ENCODE measurements at regions not wholly inside any gene's neighbourhood (a gene's known extent, or its start where the extent isn't known, plus 50 kb on each side); places are given as distances from the start of the nearest gene placed in this dataset.
"Not testable (repeated sequence)": the region's sequence is repeated elsewhere in the genome, so short reads cannot be mapped to it uniquely, and the experiment has no call there.

- DNase-seq (ENCODE audit: low spot score) = not testable (repeated sequence)
Measured at GRCh38 chr9:129545876-129546275, 75.0 kb downstream of the C9orf50 start.

GRCh38 chr9:129544761-129545160 is 76.1 kb downstream of the C9orf50 start:
- DNase-seq (ENCODE audit: low spot score) = no peak

GRCh38 chr9:129542741-129543140 is 78.2 kb downstream of the C9orf50 start:
- no peak for DNase-seq (ENCODE audit: low spot score)

- DNase-seq (ENCODE audit: low spot score) = no peak
Measured at GRCh38 chr9:129541270-129541669, 79.6 kb downstream of the C9orf50 start.

- no peak for DNase-seq (ENCODE audit: low spot score)
Measured at GRCh38 chr9:129539446-129539845, 81.5 kb downstream of the C9orf50 start.

GRCh38 chr9:129531860-129532402 is 89.0 kb downstream of the C9orf50 start:
- DNase-seq (ENCODE audit: low spot score) = not testable (repeated sequence)

- not testable (repeated sequence) for DNase-seq (ENCODE audit: low spot score)
Measured at GRCh38 chr9:129527955-129528354, 92.9 kb downstream of the C9orf50 start.

GRCh38 chr9:129525656-129526196 is 95.2 kb downstream of the C9orf50 start:
- no peak for DNase-seq (ENCODE audit: low spot score)

GRCh38 chr9:129524582-129525270 is 96.2 kb downstream of the C9orf50 start:
- DNase-seq (ENCODE audit: low spot score) = no peak

- no peak for DNase-seq (ENCODE audit: low spot score)
Measured at GRCh38 chr9:129523943-129524581, 96.8 kb downstream of the C9orf50 start.

- DNase-seq (ENCODE audit: low spot score) = no peak
Measured at GRCh38 chr9:129522351-129522750, 98.5 kb downstream of the C9orf50 start.

GRCh38 chr9:129520082-129520481 is 100.8 kb downstream of the C9orf50 start:
- DNase-seq (ENCODE audit: low spot score) = no peak

- no peak for DNase-seq (ENCODE audit: low spot score)
Measured at GRCh38 chr9:129518074-129518473, 102.8 kb downstream of the C9orf50 start.

GRCh38 chr9:129517006-129517405 is 103.9 kb downstream of the C9orf50 start:
- DNase-seq (ENCODE audit: low spot score) = no peak

GRCh38 chr9:129514891-129515290 is 106.0 kb downstream of the C9orf50 start:
- no peak for DNase-seq (ENCODE audit: low spot score)

GRCh38 chr9:129514497-129514867 is 106.4 kb downstream of the C9orf50 start:
- no peak for DNase-seq (ENCODE audit: low spot score)

GRCh38 chr9:129513856-129514496 is 106.9 kb downstream of the C9orf50 start:
- no peak for DNase-seq (ENCODE audit: low spot score)

- DNase-seq (ENCODE audit: low spot score) = no peak
Measured at GRCh38 chr9:129513282-129513681, 107.6 kb downstream of the C9orf50 start.

GRCh38 chr9:129511285-129511900 is 109.5 kb downstream of the C9orf50 start:
- no peak for DNase-seq (ENCODE audit: low spot score)

- DNase-seq (ENCODE audit: low spot score) = no peak
Measured at GRCh38 chr9:129509533-129509928, 111.4 kb downstream of the C9orf50 start.

GRCh38 chr9:129507805-129508204 is 113.1 kb downstream of the C9orf50 start:
- DNase-seq (ENCODE audit: low spot score) = no peak

- no peak for DNase-seq (ENCODE audit: low spot score)
Measured at GRCh38 chr9:129506892-129507291, 114.0 kb downstream of the C9orf50 start.
